ENCODE measurements at regions not wholly inside any gene's neighbourhood (a gene's known extent, or its start where the extent isn't known, plus 50 kb on each side); places are given as distances from the start of the nearest gene placed in this dataset.

DNA sequence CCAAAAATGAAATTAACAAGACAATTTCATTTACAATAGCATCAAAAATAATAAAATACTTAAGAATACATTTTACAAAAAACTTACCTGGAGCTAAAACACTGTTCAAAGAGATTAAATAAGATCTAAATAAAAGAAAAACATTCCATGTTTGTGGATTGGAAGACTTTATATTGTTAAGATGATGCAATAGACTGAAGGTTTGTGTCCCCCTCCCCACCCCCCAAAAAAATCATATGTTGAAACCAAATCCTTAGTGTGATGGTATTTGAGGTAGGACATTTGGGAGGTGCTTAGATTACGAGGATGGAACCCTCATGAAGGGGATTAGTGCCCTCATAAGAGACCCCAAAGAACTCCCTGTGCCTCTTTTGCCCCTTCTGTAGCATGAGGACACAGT, 117.6 kb downstream of the ZNF467 start:
- Histone ChIP-seq H3K27me3 (replicated peaks in 1 of 4; ENCODE audit: control insufficient read depth in 3 of 4, extremely low read depth in 1 of 4, insufficient read depth in 3 of 4, low read length in 3 of 4) (no peaks in the 10 kb centered on the region), H3K79me1 (ENCODE audit: low read depth, low read length) (no peaks in the 10 kb centered on the region), H2BK20ac (ENCODE audit: low read length) (no peak overlapping the region), H2BK120ac (replicated peaks; ENCODE audit: low read depth, low read length) (no peak overlapping the region), H3K79me2 (ENCODE audit: control insufficient read depth in 1 of 2, insufficient read depth in 2 of 2, low read length in 2 of 2) (no peaks in the 10 kb centered on the region), H2AK5ac (ENCODE audit: low read depth, low read length) (no peak overlapping the region), H2AFZ (ENCODE audit: low read length) (no peak overlapping the region), H3K23me2 (ENCODE audit: low read depth, low read length) (no peaks in the 10 kb centered on the region), H3K4me3 (ENCODE audit: extremely low read depth in 1 of 4, insufficient read depth in 2 of 4, low read depth in 3 of 4, low read length in 4 of 4) (no peak overlapping the region), H3K4me2 (ENCODE audit: insufficient read depth in 1 of 2, low read depth in 2 of 2, low read length in 2 of 2) (no peak overlapping the region), H4K91ac (replicated peaks; ENCODE audit: insufficient read length, low read length) (no peak overlapping the region), H3K23ac (ENCODE audit: insufficient read length) (no peak overlapping the region), H3K4me1 (replicated peaks in 1 of 4; ENCODE audit: control insufficient read depth in 3 of 4, insufficient read depth in 4 of 4, low read length in 3 of 4) (no peaks in the 10 kb centered on the region), H4K5ac (ENCODE audit: insufficient read length, low read depth, low read length) (no peak overlapping the region), H2BK5ac (ENCODE audit: low read depth, low read length) (no peak overlapping the region), H3K36me3 (ENCODE audit: control insufficient read depth in 2 of 4, insufficient read depth in 4 of 4, low read length in 3 of 4) (no peaks in the 10 kb centered on the region), H3K9ac (replicated peaks in 1 of 4; ENCODE audit: extremely low read depth in 1 of 4, low read depth in 3 of 4, low read length in 3 of 4) (no peak overlapping the region), H3K9me3 (ENCODE audit: insufficient read depth in 2 of 2, low read depth in 1 of 2, low read length in 1 of 2) (peaks cover 0 to 8% of the 10 kb centered on the region in 2 experiments; a peak in 1 of 4 replicates), H4K20me1 (replicated peaks in 1 of 2; ENCODE audit: control insufficient read depth in 1 of 2, insufficient read depth in 2 of 2, low read length in 2 of 2) (no peaks in the 10 kb centered on the region), H4K8ac (ENCODE audit: extremely low read depth, insufficient read depth, low read length) (no peak overlapping the region), H3K4ac (replicated peaks; ENCODE audit: insufficient read length, low read depth, low read length) (no peak overlapping the region), H3K18ac (ENCODE audit: extremely low read depth, low read length) (no peak overlapping the region), H3K56ac (replicated peaks; ENCODE audit: insufficient read length, low read depth, low read length) (no peak overlapping the region), H2BK15ac (ENCODE audit: low read length) (no peak overlapping the region), H3K27ac (ENCODE audit: low read depth, low read length) (no peak overlapping the region), H2BK12ac (ENCODE audit: low read depth, low read length) (no peak overlapping the region), H3K14ac (ENCODE audit: insufficient read length) (no peak overlapping the region)
- TF ChIP-seq RBBP5 (IDR thresholded peaks at IDR 0.05; ENCODE audit: borderline replicate concordance, low read depth, low read length): no peak
- no peak for TF ChIP-seq CEBPB (IDR thresholded peaks at IDR 0.05; ENCODE audit: low read depth, low read length)
- DNase-seq (ENCODE audit: low read depth in 1 of 2, low spot score in 2 of 2) (no peak), FAIRE-seq (no peak)
- WGBS, 2 experiments (ENCODE audit: extremely low coverage in 1 of 2, insufficient coverage in 1 of 2, insufficient read length in 1 of 2, insufficient replicate concordance in 2 of 2, low coverage in 1 of 2, low lambda C conversion rate in 2 of 2, missing lambda C conversion rate in 1 of 2): 84% methylated on average over 1 of the region's 1 CpG; no CpG with 5 or more reads in 1 of the 2 experiments
- CTCF ChIA-PET (ENCODE audit: partially characterized antibody): interaction anchor here (1.0 kb wide), 1 partner anchor 48 kb away, joined by 3 read pairs; no protein-coding TSS in a partner anchor
- POLR2A ChIA-PET (ENCODE audit: partially characterized antibody): no interaction called here

Data from H1 (cell line).